Skeletal muscle cell (primary cell): ENCODE measurements at regions not wholly inside any gene's neighbourhood (a gene's known extent, or its start where the extent isn't known, plus 50 kb on each side); places are given as distances from the start of the nearest gene placed in this dataset.
A peak's percentile ranks its signal among the peaks of the same experiment; 100 is the strongest.
"Not testable (repeated sequence)": the region's sequence is repeated elsewhere in the genome, so short reads cannot be mapped to it uniquely, and the experiment has no call there.

Experiments
- DNase-seq: peaks from one replicate; pipeline ENCODE4 v3.0.0-alpha.2; 2010; ENCODE audit warnings: low read depth
- H3K4me3 ChIP-seq: 2 replicates; pipeline ENCODE4 v1.5.1; 2011; ENCODE audit warnings: low read depth, mild to moderate bottlenecking, control low read depth, low read length, moderate library complexity

- DNase-seq: no peak
- H3K4me3 ChIP-seq: no peak overlapping the region
These were observed 53.8 kb downstream of the COX7C start for GRCh38 chr5:86671536-86671935.

- H3K4me3 ChIP-seq: no peak overlapping the region
- no peak for DNase-seq
These were observed 56.3 kb downstream of the COX7C start for GRCh38 chr5:86674069-86674468.

- no peak overlapping the region for H3K4me3 ChIP-seq
- no peak for DNase-seq
These were observed 57.6 kb downstream of the COX7C start for GRCh38 chr5:86675311-86675710.

GRCh38 chr5:86679529-86679928 is 61.8 kb downstream of the COX7C start:
- DNase-seq: peak; percentile 65
- no peak overlapping the region for H3K4me3 ChIP-seq

GRCh38 chr5:86679949-86680348 is 62.2 kb downstream of the COX7C start:
- DNase-seq: no peak
- H3K4me3 ChIP-seq: no peak overlapping the region

- H3K4me3 ChIP-seq: no peak overlapping the region
- DNase-seq: no peak
These were observed 66.5 kb downstream of the COX7C start for GRCh38 chr5:86684222-86684621.

- DNase-seq: no peak
- H3K4me3 ChIP-seq: no peak overlapping the region
These were observed 68.3 kb downstream of the COX7C start for GRCh38 chr5:86686046-86686445.

- DNase-seq: no peak
- no peak overlapping the region for H3K4me3 ChIP-seq
These were observed 70.7 kb downstream of the COX7C start for GRCh38 chr5:86688406-86688805.

- no peak overlapping the region for H3K4me3 ChIP-seq
These were observed 71.5 kb downstream of the COX7C start for GRCh38 chr5:86689103-86689729.

GRCh38 chr5:86709157-86709881 is 91.6 kb downstream of the COX7C start:
- no peak overlapping the region for H3K4me3 ChIP-seq
- no peak for DNase-seq

More at GRCh38 chr5:86689103-86689729, 71.5 kb downstream of the COX7C start:
- DNase-seq: no peak

GRCh38 chr5:86716121-86716520 is 98.4 kb downstream of the COX7C start:
- DNase-seq: no peak
- H3K4me3 ChIP-seq: no peak overlapping the region

- DNase-seq, H3K4me3 ChIP-seq: not testable (repeated sequence)
These were observed 113.8 kb downstream of the COX7C start for GRCh38 chr5:86731319-86732117.

- H3K4me3 ChIP-seq: no peak overlapping the region
- DNase-seq: no peak
These were observed 117.6 kb downstream of the COX7C start for GRCh38 chr5:86735370-86735769.

GRCh38 chr5:86737579-86737978 is 119.8 kb downstream of the COX7C start:
- DNase-seq: no peak
- H3K4me3 ChIP-seq: no peak overlapping the region

- no peak for DNase-seq
- no peak overlapping the region for H3K4me3 ChIP-seq
These were observed 130.9 kb downstream of the COX7C start for GRCh38 chr5:86748538-86749105.

GRCh38 chr5:86749841-86750240 is 132.1 kb downstream of the COX7C start:
- no peak for DNase-seq

GRCh38 chr5:86756839-86757238 is 139.1 kb downstream of the COX7C start:
- DNase-seq: no peak
- H3K4me3 ChIP-seq: no peak overlapping the region

More at GRCh38 chr5:86749841-86750240, 132.1 kb downstream of the COX7C start:
- H3K4me3 ChIP-seq: no peak overlapping the region

GRCh38 chr5:86757824-86758223 is 140.1 kb downstream of the COX7C start:
- no peak overlapping the region for H3K4me3 ChIP-seq
- DNase-seq: no peak

- H3K4me3 ChIP-seq: no peak overlapping the region
- DNase-seq: no peak
These were observed 142.9 kb downstream of the COX7C start for GRCh38 chr5:86760661-86761060.

- DNase-seq: no peak
- H3K4me3 ChIP-seq: no peak overlapping the region
These were observed 146.2 kb downstream of the COX7C start for GRCh38 chr5:86763929-86764328.
